ENCODE measurements at regions not wholly inside any gene's neighbourhood (a gene's known extent, or its start where the extent isn't known, plus 50 kb on each side); places are given as distances from the start of the nearest gene placed in this dataset.
"Not testable (repeated sequence)": the region's sequence is repeated elsewhere in the genome, so short reads cannot be mapped to it uniquely, and the experiment has no call there.

DNA sequence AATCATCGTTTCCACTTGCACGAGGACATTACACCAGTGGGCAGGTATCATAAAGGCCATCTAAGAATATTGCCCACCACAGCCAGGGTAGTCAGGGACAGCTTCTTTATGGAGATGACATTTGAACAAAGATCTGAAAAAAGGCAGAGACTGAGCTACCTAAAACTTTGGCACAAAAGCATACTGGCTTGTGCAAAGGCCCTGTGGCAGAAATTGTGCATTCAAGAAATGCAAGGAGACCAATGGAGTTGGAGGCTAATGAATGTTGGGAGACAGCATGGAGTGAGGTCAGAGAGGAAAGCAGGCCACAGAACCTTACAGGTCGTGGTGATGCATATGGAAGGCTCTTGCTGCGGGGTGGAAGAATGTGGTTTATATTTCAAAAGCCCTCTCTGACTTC lies 578.5 kb downstream of the BNC2 start:
- ATAC-seq (replicated peaks in 1 of 2) (no peak), DNase-seq (no peak)
- Mint-ChIP-seq H3K36me3 (ENCODE audit: insufficient read depth in 2 of 2) (no peaks in the 10 kb centered on the region), H3K4me3 (no peak overlapping the region), H3K27ac (no peak overlapping the region), H3K27me3 (ENCODE audit: low read depth) (no peaks in the 10 kb centered on the region), H3K9me3 (peaks cover 0 to 6% of the 10 kb centered on the region in 2 donors), H3K4me1 (ENCODE audit: low read depth) (no peaks in the 10 kb centered on the region)

DNA sequence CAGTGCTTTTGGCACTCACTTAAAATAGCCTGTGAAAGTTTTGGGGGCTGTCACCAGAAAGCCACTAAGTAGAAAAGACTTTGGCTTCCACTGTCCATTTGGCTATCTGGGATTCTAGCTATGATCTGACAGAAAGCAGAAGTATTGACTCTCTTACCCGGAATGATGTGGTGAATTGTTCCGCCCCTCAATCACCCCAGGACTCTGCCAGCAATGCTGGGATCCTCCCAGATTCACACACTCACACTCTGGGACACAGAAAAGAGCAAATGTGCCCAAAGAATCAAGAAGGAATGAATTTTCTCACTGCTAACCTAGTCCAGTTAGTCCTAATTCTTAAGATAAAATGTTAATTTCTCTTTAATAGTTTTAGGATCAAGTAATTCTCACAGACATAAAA lies 576.9 kb downstream of the BNC2 start:
- Mint-ChIP-seq H3K4me1 (ENCODE audit: low read depth) (no peaks in the 10 kb centered on the region), H3K4me3 (no peak overlapping the region), H3K27me3 (ENCODE audit: low read depth) (no peaks in the 10 kb centered on the region), H3K36me3 (ENCODE audit: insufficient read depth in 2 of 2) (no peaks in the 10 kb centered on the region), H3K27ac (no peak overlapping the region), H3K9me3 (peaks cover 2 to 6% of the 10 kb centered on the region in 2 donors)
- ATAC-seq (replicated peaks in 1 of 2): no peak
- no peak for DNase-seq

DNA sequence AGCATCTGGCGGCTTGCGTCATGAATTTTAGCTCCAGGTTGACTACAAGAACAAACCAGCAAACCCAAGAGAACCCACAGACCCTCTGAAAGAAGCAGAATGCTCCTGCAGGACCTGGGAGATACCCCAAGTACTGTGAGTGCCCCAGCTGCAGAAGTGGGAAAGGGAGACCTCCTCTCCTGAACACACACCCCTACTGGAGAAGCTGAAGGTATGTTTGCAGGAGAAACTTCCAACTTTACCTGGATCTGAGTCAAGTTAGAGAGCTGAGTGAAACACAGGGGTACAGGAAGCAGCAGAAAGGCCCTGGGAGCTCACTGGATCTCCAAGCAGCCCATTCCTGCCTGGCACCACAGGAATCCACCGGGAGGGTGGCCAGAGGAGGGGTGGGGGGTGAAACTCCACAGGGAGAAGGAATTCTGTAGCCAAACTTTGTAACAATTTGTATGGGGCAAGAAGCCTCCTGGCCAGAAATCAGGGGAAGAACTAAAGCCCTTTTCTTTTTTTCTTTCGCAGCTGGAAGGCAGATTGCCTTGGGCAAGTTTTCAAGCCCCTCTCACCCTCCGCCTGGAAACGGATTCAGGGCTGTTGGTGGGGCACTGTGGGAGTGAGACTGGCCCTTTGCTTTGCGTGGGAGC lies 576.2 kb downstream of the BNC2 start:
- H3K4me1 Mint-ChIP-seq (ENCODE audit: low read depth): no peaks in the 10 kb centered on the region
- H3K4me3 Mint-ChIP-seq: no peak overlapping the region

DNA sequence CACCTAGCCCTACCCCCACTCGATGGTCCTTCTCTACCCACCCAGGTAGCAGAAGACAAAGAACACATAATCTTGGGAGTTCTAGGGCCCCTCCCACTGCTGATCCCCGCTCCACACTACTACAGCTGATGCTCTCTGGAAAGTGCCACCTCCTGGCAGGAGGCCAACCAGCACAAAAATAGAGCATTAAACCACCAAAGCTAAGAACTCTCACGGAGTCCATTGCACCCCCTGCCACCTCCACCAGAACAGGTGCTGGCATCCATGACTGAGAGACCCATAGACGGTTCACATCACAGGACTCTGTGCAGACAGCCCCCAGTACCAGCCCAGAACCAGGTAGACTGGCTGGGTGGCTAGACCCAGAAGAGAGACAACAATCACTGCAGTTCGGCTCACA lies 575.5 kb downstream of the BNC2 start:
- H3K36me3 Mint-ChIP-seq (ENCODE audit: insufficient read depth in 2 of 2); H3K27me3 Mint-ChIP-seq (ENCODE audit: low read depth); H3K9me3 Mint-ChIP-seq; H3K27ac Mint-ChIP-seq; H3K4me1 Mint-ChIP-seq (ENCODE audit: low read depth); ATAC-seq (replicated peaks in 1 of 2); H3K4me3 Mint-ChIP-seq; DNase-seq: not testable (repeated sequence)

More for the DNA sequence above, 576.2 kb downstream of the BNC2 start:
- Mint-ChIP-seq H3K27ac (no peak overlapping the region), H3K36me3 (ENCODE audit: insufficient read depth in 2 of 2) (no peaks in the 10 kb centered on the region), H3K9me3 (peaks cover 2 to 6% of the 10 kb centered on the region in 2 donors), H3K27me3 (ENCODE audit: low read depth) (no peaks in the 10 kb centered on the region)
- no peak for DNase-seq
- no peak for ATAC-seq (replicated peaks in 1 of 2)

DNA sequence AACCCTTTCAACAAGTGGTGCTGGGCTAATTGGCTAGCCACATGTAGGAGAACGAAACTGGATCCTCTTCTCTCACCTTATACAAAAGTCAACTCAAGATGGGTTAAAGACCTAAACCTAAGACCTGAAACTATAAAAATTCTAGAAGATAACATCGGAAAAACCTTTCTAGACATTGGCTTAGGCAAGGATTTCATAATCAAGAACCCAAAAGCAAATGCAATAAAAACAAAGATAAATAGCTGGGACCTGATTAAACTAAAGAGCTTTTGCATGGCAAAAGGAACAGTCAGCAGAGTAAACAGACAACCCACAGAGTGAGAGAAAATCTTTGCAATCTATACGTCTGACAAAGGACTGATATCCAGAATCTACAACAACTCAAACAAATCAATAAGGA lies 571.1 kb downstream of the BNC2 start:
- not testable (repeated sequence) for ATAC-seq (replicated peaks in 1 of 2); H3K4me1 Mint-ChIP-seq (ENCODE audit: low read depth); H3K27me3 Mint-ChIP-seq (ENCODE audit: low read depth); H3K27ac Mint-ChIP-seq; H3K9me3 Mint-ChIP-seq; DNase-seq; H3K4me3 Mint-ChIP-seq; H3K36me3 Mint-ChIP-seq (ENCODE audit: insufficient read depth in 2 of 2)

DNA sequence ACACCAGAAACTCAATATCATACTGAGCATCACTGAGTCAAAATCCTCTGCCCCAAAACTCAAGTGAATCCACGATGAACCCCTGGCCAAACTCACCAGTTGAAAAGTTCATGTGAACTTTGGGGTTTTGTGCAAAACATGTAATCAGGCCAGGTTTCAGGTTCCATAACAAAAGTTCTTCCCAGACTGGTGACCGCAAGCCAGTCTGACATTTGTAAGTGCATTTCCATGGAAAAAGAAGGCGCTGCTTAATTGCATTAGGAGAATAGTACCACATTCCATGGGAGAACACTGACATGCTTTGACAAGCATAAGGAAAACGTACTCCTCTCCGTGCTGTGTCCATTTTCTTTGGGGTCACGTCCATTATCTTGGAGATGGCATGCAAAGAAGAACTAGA lies 567.0 kb downstream of the BNC2 start:
- no peaks in the 10 kb centered on the region for H3K36me3 Mint-ChIP-seq (ENCODE audit: insufficient read depth in 2 of 2)
- no peak for DNase-seq
- no peak overlapping the region for H3K27ac Mint-ChIP-seq
- no peak overlapping the region for H3K4me3 Mint-ChIP-seq
- H3K27me3 Mint-ChIP-seq (ENCODE audit: low read depth): no peaks in the 10 kb centered on the region
- ATAC-seq (replicated peaks in 1 of 2): no peak
- no peaks in the 10 kb centered on the region for H3K4me1 Mint-ChIP-seq (ENCODE audit: low read depth)
- peaks cover 0 to 2% of the 10 kb centered on the region in 2 donors for H3K9me3 Mint-ChIP-seq

DNA sequence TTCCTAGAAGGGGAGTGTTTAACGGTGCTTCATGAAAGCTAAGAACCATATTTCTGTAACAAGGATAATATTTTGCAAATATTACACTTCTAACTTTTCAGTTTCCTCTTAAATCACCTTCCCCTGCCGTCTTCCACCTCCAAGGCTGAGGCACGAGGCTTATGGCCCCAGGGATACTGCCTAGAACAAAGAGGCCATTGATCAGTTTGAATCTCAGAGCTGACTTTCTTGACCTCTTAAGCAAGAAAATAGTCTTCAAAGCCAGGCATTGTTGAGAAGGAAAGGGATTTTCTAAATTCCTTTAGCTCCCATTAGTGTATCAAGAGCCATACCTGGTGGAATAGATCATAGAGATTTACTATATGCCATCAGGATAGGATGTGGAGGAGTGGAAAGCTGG lies 566.2 kb downstream of the BNC2 start:
- DNase-seq (no peak), ATAC-seq (replicated peaks in 1 of 2) (no peak)
- no peak overlapping the region for H3K27ac Mint-ChIP-seq
- H3K9me3 Mint-ChIP-seq: peaks cover 0 to 2% of the 10 kb centered on the region in 2 donors
- H3K4me1 Mint-ChIP-seq (ENCODE audit: low read depth): no peaks in the 10 kb centered on the region
- no peak overlapping the region for H3K4me3 Mint-ChIP-seq
- H3K27me3 Mint-ChIP-seq (ENCODE audit: low read depth): no peaks in the 10 kb centered on the region
- H3K36me3 Mint-ChIP-seq (ENCODE audit: insufficient read depth in 2 of 2): no peaks in the 10 kb centered on the region

DNA sequence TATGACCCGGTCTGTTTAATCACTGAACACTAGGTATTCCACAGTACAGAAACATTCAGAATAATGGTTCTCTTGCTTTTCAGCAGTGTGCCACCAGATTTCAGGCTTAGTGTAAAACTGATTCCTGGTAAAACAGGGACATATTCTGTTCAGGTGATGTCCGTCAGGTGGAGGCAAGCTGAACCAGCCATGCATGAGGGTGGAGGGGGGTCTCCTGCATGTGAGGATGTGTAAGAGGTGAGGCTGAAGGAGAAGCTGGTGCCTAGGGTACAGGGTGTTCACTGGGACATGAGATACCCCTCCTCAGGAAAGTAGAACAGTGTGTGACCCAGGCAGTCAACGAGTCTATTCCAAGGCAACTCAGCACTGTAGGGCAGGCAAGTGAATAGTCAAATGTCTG lies 563.9 kb downstream of the BNC2 start:
- Mint-ChIP-seq H3K36me3 (ENCODE audit: insufficient read depth in 2 of 2) (no peaks in the 10 kb centered on the region), H3K4me3 (no peak overlapping the region), H3K27ac (no peak overlapping the region), H3K9me3 (no peaks in the 10 kb centered on the region), H3K4me1 (ENCODE audit: low read depth) (no peaks in the 10 kb centered on the region), H3K27me3 (ENCODE audit: low read depth) (no peaks in the 10 kb centered on the region)
- no peak for DNase-seq
- no peak for ATAC-seq (replicated peaks in 1 of 2)

DNA sequence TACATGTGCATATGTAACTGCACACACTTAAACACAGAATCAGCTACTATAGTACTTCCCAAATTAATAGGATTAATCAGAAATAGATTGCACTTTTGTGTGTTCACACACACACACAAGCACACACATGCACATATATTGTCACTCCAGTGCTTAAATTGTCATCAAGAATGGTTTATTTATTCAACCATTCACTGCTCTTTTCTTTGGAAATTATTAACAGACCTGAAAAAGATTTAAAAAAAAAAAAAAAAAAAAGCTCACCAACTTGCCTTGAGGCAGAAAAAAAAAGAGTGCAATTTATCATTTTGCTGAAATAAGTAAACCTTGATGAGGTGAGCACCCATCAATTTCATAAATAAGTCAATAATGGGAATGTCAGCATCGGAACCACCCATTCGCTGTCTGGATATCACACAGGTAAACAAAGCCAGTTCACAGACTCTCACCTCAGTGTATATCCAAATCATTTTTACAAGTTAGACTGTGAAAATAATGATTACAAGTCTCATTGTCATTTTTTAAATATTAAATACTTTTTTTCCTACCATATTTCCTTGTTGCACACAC lies 562.8 kb downstream of the BNC2 start:
- DNase-seq (no peak), ATAC-seq (replicated peaks in 1 of 2) (no peak)
- H3K4me1 Mint-ChIP-seq (ENCODE audit: low read depth): no peaks in the 10 kb centered on the region
- no peak overlapping the region for H3K4me3 Mint-ChIP-seq
- peaks cover 0 to 2% of the 10 kb centered on the region in 2 donors for H3K9me3 Mint-ChIP-seq
- H3K27ac Mint-ChIP-seq: no peak overlapping the region
- no peaks in the 10 kb centered on the region for H3K36me3 Mint-ChIP-seq (ENCODE audit: insufficient read depth in 2 of 2)
- H3K27me3 Mint-ChIP-seq (ENCODE audit: low read depth): no peaks in the 10 kb centered on the region

DNA sequence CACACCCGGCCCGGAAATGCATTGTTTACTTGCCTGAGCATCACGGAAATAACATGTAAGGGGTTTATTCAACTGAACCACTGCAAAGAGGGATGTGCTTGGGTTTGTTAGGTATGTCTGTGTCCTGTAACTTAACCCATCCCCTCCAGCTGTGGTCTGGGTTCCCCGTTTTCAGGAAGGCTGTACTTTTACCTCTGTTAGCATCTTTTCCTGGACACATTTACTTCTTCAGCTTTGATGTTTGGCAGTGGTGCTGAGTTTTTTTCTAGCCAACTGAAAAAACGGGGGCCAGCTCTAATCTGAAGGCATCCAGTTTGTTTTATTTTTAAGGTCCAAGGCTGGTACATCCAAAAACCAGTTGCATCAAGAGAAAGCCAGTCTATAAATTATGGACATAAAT lies 561.8 kb downstream of the BNC2 start:
- Mint-ChIP-seq H3K4me3 (no peak overlapping the region), H3K9me3 (peaks cover 0 to 2% of the 10 kb centered on the region in 2 donors), H3K36me3 (ENCODE audit: insufficient read depth in 2 of 2) (no peaks in the 10 kb centered on the region), H3K27me3 (ENCODE audit: low read depth) (no peaks in the 10 kb centered on the region), H3K27ac (no peak overlapping the region), H3K4me1 (ENCODE audit: low read depth) (no peaks in the 10 kb centered on the region)
- ATAC-seq (replicated peaks in 1 of 2) (no peak), DNase-seq (no peak)

DNA sequence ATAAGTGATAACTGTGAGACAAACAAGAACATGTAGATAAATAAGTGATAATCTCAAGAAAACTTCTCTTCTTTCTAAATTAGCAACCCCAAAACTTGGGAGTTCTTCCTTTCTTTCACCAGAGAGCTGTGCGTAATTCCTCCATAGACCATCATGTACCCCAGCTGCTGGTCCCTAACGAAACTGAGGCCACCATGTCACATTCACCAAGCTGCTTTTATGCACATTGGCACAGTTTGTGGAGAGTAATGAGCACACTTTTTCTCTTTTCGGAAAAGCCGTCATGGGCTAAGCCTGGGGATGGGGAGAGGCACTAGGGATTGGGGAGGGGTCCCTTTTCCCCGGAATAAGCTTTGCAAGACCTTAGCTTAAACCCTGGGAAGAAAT lies 561.4 kb downstream of the BNC2 start:
- ATAC-seq (replicated peaks in 1 of 2): no peak
- no peak for DNase-seq
- Mint-ChIP-seq H3K4me1 (ENCODE audit: low read depth) (no peaks in the 10 kb centered on the region), H3K27me3 (ENCODE audit: low read depth) (no peaks in the 10 kb centered on the region), H3K27ac (no peak overlapping the region), H3K4me3 (no peak overlapping the region), H3K36me3 (ENCODE audit: insufficient read depth in 2 of 2) (no peaks in the 10 kb centered on the region), H3K9me3 (peaks cover 0 to 2% of the 10 kb centered on the region in 2 donors)

DNA sequence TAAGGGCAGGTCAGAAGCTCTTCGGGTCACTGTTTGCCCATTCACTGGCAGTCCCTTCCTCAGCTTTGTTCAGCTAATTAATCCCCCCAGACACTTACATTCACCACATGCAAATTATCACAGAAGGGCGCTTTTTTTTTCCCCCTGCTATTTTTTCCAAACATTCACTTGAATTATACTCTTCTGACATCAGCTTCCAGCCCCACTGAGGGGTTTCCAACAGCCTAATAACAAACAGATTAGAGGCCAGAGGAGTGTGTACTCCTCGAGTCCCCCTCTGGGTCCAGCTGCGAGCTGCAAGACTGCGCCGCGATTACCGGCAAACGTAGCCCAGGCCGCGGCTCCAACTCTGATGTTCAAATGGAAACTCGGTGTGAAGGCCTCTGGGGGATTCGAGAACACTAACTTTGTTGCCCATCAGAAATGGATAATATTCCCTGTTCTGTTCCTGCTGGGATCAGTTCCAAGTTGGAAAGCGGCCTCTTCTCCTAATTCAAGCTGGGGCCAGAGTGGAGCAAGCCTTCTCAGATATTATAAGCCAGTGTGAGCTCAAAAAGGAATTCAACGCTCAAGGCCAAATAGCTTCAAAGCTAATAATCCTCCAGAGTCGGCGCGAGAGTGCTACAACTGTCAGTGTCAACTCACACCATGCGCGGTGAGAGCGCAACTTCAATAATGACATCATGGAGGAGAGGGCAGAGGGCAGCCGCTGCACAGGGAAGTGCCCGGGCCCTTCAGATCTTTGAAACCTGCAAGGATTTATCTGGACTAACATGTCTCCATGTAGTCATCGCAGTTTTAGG lies 560.8 kb downstream of the BNC2 start:
- no peak for ATAC-seq (replicated peaks in 1 of 2)
- H3K36me3 Mint-ChIP-seq (ENCODE audit: insufficient read depth in 2 of 2): no peaks in the 10 kb centered on the region
- peaks cover 0 to 2% of the 10 kb centered on the region in 2 donors for H3K9me3 Mint-ChIP-seq
- no peak overlapping the region for H3K4me3 Mint-ChIP-seq
- H3K4me1 Mint-ChIP-seq (ENCODE audit: low read depth): no peaks in the 10 kb centered on the region
- no peak for DNase-seq
- H3K27me3 Mint-ChIP-seq (ENCODE audit: low read depth): no peaks in the 10 kb centered on the region
- no peak overlapping the region for H3K27ac Mint-ChIP-seq

DNA sequence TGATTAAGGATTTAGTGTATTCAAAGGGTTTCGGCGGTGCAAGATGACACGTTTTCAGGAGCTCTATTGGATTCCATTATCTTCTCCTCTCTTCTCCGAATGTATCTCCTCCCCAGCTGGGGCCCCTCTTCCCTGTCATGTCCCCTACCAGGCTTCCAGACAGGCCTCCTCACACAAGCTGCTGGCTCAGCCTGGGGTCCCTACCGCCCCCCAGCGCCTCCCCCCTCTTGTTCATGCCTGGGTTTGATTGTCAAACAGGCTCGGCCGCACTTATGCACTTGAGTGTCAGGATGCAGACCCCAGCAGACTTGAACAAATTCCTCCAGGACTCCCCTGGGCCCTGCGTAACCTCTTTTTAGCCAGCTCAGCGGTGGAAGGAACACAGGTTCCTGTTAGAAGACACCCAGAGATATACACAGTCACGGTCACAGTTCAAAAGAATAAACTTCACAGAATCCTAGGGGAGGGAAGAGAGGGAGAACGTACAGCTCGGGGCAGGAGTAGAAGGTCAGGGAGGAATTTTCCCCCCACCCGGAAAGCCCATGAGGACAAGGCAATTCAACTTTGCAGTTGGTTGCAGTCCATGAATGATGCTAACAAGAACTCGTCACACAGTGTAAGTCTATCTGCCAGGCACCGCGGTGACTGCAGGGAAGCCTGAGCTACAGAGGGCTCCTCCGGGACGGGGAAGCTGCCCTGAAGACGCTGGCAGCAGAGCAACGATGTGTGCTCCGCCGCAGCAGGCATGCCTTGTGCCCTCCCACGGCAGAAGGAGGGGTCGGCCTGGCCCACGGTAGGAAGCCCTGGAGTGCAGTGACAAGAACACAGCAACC lies 560.0 kb downstream of the BNC2 start:
- Mint-ChIP-seq H3K27ac (no peak overlapping the region), H3K4me3 (no peak overlapping the region), H3K27me3 (ENCODE audit: low read depth) (no peaks in the 10 kb centered on the region), H3K9me3 (peaks cover 0 to 2% of the 10 kb centered on the region in 2 donors), H3K36me3 (ENCODE audit: insufficient read depth in 2 of 2) (no peaks in the 10 kb centered on the region), H3K4me1 (ENCODE audit: low read depth) (no peaks in the 10 kb centered on the region)
- DNase-seq (no peak), ATAC-seq (replicated peaks in 1 of 2) (no peak)

Measured in activated T-cell treated with anti-CD3 and anti-CD28 coated beads, Interleukin-2, amount 50 U/mL, for 72 hours (primary cell).